Cardiac muscle cell (in vitro differentiated cells and primary cell): ENCODE measurements at regions not wholly inside any gene's neighbourhood (a gene's known extent, or its start where the extent isn't known, plus 50 kb on each side); places are given as distances from the start of the nearest gene placed in this dataset.

ENCODE experiments used
- DNase-seq, 2 donors: peaks; one replicate each; pipeline versions ENCODE4 v3.0.0 to v3.0.0-alpha.2; 2010 to 2017; ENCODE audit warnings: low read depth in 1 of 2, low spot score in 1 of 2
- H3K27ac ChIP-seq: fragments of 200-600 bp; sonication (generic); 2 replicates; pipeline ENCODE4 v1.5.1; 2016
- H3K27me3 ChIP-seq: fragments of 200-600 bp; sonication (generic); 2 replicates; pipeline ENCODE4 v1.6.0; 2016; ENCODE audit warnings: control low read depth
- H3K36me3 ChIP-seq: fragments of 200-600 bp; sonication (generic); 2 replicates; pipeline ENCODE4 v1.5.1; 2016; ENCODE audit warnings: control low read depth
- H3K4me1 ChIP-seq: fragments of 200-600 bp; sonication (generic); 2 replicates; pipeline ENCODE4 v1.8.1; 2017; ENCODE audit warnings: low read depth, mild to moderate bottlenecking, mixed run types
- H3K4me3 ChIP-seq: fragments of 200-600 bp; sonication (generic); 2 replicates; pipeline ENCODE4 v1.5.1; 2016; ENCODE audit warnings: mild to moderate bottlenecking
- H3K9me3 ChIP-seq: fragments of 200-600 bp; sonication (generic); 2 replicates; pipeline ENCODE4 v1.5.1; 2017; ENCODE audit warnings: low read depth, mild to moderate bottlenecking, control low read depth
- CTCF ChIP-seq: IDR thresholded peaks from 2 replicates; pipeline ENCODE4 v1.5.1; 2012; ENCODE audit warnings: low read depth, mild to moderate bottlenecking, low read length

- no peaks in the 10 kb centered on the region for H3K4me1 ChIP-seq
- no peak overlapping the region for H3K4me3 ChIP-seq
- H3K9me3 ChIP-seq = no peaks in the 10 kb centered on the region
- H3K27me3 ChIP-seq = no peaks in the 10 kb centered on the region
- TF ChIP-seq CTCF = no peak
- H3K27ac ChIP-seq = no peak overlapping the region
- no peak for DNase-seq
- no peaks in the 10 kb centered on the region for H3K36me3 ChIP-seq
Measured at GRCh38 chr3:88936831-88937230, 170.6 kb upstream of the EPHA3 start.

GRCh38 chr3:88940296-88940695 lies 167.1 kb upstream of the EPHA3 start:
- DNase-seq = no peak

GRCh38 chr3:88947013-88947412 lies 160.4 kb upstream of the EPHA3 start:
- no peak for TF ChIP-seq CTCF
- Histone ChIP-seq H3K9me3 (no peaks in the 10 kb centered on the region), H3K36me3 (no peaks in the 10 kb centered on the region), H3K27me3 (no peaks in the 10 kb centered on the region), H3K4me3 (no peak overlapping the region), H3K4me1 (no peaks in the 10 kb centered on the region), H3K27ac (no peak overlapping the region)
- DNase-seq = no peak

More at GRCh38 chr3:88940296-88940695, 167.1 kb upstream of the EPHA3 start:
- no peak overlapping the region for H3K4me3 ChIP-seq
- no peaks in the 10 kb centered on the region for H3K27me3 ChIP-seq
- no peak overlapping the region for H3K27ac ChIP-seq
- H3K9me3 ChIP-seq = no peaks in the 10 kb centered on the region
- H3K4me1 ChIP-seq = no peaks in the 10 kb centered on the region
- H3K36me3 ChIP-seq = no peaks in the 10 kb centered on the region
- TF ChIP-seq CTCF = no peak

GRCh38 chr3:88954853-88955252 lies 152.6 kb upstream of the EPHA3 start:
- no peak for TF ChIP-seq CTCF
- no peaks in the 10 kb centered on the region for H3K27me3 ChIP-seq
- no peak overlapping the region for H3K27ac ChIP-seq
- no peaks in the 10 kb centered on the region for H3K9me3 ChIP-seq
- no peak overlapping the region for H3K4me3 ChIP-seq
- no peaks in the 10 kb centered on the region for H3K36me3 ChIP-seq
- peaks cover 19% of the 10 kb centered on the region for H3K4me1 ChIP-seq
- DNase-seq = no peak

GRCh38 chr3:88955274-88955673 lies 152.1 kb upstream of the EPHA3 start:
- Histone ChIP-seq H3K4me1 (peaks cover 19% of the 10 kb centered on the region), H3K4me3 (no peak overlapping the region), H3K27ac (no peak overlapping the region), H3K36me3 (no peaks in the 10 kb centered on the region), H3K9me3 (no peaks in the 10 kb centered on the region), H3K27me3 (no peaks in the 10 kb centered on the region)
- TF ChIP-seq CTCF = no peak
- no peak for DNase-seq
